UCSD-AML1 (cell line): ENCODE measurements at regions not wholly inside any gene's neighbourhood (a gene's known extent, or its start where the extent isn't known, plus 50 kb on each side); places are given as distances from the start of the nearest gene placed in this dataset.

Source experiments
- DNase-seq: peaks from one replicate; lab custom pipeline; 2025; ENCODE audit not compliant: unreplicated experiment; lab: John Stamatoyannopoulos, UW

- DNase-seq, result no peak
These were observed 222.2 kb downstream of the CYP26B1 start for GRCh38 chr2:71925268-71926088.

DNA sequence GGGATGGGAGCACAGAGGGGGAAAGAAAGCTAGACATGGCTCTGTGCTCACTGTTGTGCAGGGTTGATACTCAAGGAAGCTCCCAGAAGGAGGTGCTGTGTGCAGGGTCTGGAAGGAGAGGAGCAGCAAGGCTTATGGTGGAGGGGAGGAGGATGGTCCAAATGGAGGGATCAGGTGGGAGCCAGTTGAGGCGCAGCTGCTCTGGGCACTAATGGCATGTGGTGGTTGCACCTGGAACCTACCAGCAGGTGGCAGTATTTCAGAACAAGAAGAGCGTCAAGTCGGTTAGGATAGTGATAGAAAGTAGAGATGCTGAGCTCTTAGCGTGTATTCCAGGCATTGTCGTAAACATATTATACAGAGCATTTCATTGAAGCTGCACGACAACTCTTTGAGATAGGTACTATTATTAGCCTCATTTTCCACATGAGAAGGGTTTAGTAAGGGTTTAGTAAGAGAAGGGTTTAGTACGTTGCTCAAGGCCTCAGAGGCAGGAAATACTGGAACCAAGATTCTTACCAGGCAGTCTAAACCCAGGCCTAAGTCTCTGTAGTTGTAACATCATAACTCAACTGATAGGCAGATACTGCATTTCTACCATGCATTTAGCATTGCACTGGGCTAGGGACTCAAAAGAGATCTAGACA, 223.7 kb downstream of the CYP26B1 start:
- peak; percentile 45 for DNase-seq

GRCh38 chr2:71923143-71923525, 224.5 kb downstream of the CYP26B1 start:
- no peak for DNase-seq

GRCh38 chr2:71922499-71923142, 225.0 kb downstream of the CYP26B1 start:
- DNase-seq, result no peak

DNA sequence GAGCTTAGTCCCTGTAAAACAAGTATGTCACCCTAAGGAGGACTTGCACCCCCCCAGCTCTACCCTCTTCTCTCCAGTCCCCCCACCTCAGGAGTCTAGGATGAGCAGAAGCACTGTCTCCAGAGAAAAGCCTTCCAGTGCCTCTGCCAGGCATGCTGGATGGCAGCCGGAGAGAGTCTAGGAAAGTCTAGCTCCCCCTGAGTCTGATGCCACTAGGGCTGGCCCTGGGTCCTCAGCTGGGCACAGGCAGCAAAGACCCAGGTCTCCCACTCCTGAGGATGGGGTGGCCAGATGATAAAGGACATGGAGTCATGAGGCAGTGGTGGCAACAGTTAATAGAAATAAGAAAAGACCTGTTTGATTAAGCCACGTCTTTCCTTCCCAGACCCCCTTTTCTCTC, 225.6 kb downstream of the CYP26B1 start:
- no peak for DNase-seq

DNA sequence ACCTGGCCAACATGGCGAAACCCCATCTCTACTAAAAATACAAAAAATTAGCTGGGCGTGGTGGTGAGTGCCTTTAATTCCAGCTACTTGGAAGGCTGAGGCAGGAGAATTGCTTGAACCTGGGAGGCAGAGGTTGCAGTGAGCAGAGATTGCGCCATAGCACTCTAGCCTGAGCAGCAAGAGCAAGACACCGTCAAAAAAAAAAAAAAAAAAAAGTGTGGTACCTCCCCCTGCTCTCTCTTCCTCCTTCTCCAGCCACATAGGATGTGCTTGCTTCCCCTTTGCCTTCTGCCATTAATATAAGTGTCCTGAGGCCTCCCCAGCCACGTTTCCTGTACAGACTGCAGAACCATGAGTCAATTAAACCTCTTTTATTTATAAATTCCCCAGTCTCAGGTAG, 226.8 kb downstream of the CYP26B1 start:
- DNase-seq, result peak; percentile 28

DNA sequence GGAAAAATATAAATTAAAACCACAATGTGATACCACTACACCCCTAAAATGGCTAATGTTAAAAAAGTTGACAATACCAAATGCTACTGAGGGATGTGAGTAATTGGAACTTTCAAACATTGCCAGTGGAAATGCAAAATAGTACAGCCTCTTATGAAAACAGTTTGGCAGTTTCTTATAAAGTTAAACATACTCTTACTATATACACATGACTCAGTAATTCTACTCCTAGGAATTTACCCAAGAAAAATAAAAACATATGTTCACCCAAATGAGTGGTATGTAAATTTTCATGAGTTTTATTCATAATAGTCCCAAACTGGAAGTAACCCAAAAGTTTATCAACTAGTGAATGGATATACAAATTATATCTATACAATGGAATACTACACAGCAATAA, 228.0 kb downstream of the CYP26B1 start:
- DNase-seq, result no peak

DNA sequence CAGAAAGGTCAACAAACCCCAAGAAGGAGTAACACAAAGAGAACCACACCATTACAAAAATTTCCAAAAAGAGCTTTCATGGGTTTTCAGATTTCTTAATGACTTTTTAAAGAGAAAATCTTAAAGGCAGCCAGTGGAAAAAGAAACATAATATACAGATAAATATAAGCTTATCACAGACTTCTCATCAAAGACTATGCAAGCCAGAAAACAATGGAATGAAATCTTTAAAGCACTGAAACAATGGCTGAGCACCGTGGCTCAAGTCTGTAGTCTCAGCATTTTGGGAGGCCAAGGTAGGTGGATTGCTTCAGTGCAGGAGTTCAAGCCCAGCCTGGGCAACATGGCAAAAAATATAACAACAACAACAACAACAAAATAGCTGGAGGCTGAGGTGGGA, 237.4 kb downstream of the CYP26B1 start:
- DNase-seq, result no peak

GRCh38 chr2:71908798-71909197, 238.9 kb downstream of the CYP26B1 start:
- DNase-seq, result no peak

DNA sequence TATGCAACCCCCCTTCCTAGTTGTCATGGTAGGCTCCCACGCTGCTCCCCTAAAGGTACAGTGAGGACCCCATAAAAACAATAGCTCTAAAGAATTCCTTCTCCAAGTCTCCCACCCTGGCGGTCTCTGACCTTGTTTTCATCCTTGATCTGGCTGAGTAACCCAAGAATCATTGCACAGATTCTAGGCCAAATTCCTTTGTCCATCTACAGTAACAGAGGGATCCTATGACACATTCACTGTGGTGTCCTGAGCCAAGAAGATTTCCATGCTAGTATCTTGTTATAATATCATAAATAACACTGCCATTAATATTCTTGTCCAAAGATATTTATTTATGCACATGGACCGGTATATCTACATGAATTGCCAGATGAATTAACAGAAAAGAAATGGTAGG, 240.2 kb downstream of the CYP26B1 start:
- no peak for DNase-seq

- no peak for DNase-seq
These were observed 241.2 kb downstream of the CYP26B1 start for GRCh38 chr2:71906357-71906973.

DNA sequence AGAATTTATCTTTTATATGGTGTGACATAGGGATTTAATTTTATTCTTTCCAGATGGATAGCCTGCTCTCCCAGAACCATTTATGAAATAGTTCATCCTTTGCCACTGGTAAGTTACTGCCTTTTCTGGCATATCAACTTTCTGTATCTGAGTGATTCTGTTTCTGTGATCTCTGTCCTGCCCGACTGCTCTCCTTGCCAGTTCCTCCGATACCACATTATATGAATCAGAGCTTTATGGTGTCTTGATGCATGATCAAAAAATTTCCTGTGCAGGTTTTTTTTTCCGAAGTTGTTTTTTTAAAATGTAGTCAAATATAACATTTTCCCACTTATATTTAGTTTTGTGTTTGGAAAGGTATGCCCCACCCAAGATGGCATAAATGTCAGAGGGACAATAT, 242.5 kb downstream of the CYP26B1 start:
- no peak for DNase-seq

DNA sequence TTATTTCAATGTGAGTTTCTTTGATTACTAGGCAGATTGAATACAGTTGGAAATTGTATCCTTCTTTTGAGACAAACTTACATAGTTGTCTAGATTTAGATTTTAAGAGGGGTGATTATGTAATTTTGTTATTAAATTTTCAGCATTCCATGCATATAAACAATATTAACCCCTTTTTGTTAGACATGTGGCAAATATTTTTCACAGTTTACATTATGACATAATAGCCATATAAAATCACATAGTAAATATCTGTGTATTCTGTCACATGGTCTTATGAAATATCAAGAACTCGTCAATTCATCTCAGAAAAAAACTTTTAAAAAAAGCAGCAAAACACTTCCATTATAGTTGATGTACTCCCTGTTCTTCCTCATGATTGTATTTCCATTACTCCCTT, 243.8 kb downstream of the CYP26B1 start:
- no peak for DNase-seq

GRCh38 chr2:71901466-71901865, 246.2 kb downstream of the CYP26B1 start:
- DNase-seq, result no peak

- no peak for DNase-seq
These were observed 248.6 kb downstream of the CYP26B1 start for GRCh38 chr2:71898851-71899681.

GRCh38 chr2:71898375-71898774, 249.3 kb downstream of the CYP26B1 start:
- DNase-seq, result no peak

GRCh38 chr2:71897836-71898235, 249.8 kb downstream of the CYP26B1 start:
- DNase-seq, result no peak

DNA sequence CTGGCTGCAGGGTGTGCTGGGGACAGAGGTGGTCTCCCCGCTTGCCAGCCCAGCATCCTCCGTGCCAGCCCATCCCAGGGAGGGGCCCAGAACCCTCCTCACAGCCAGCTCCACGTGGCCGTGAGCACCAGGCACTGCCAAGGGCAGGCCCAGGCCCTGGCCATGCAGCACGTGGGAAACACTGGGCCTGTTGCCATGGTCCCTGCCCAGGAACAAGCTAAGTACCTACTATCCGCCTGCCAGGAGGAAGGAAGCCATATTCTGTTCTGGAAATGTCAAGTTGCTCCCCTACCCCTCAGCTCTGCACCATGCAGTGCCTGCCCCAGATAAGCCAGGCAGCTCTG, 250.6 kb downstream of the CYP26B1 start:
- no peak for DNase-seq

DNA sequence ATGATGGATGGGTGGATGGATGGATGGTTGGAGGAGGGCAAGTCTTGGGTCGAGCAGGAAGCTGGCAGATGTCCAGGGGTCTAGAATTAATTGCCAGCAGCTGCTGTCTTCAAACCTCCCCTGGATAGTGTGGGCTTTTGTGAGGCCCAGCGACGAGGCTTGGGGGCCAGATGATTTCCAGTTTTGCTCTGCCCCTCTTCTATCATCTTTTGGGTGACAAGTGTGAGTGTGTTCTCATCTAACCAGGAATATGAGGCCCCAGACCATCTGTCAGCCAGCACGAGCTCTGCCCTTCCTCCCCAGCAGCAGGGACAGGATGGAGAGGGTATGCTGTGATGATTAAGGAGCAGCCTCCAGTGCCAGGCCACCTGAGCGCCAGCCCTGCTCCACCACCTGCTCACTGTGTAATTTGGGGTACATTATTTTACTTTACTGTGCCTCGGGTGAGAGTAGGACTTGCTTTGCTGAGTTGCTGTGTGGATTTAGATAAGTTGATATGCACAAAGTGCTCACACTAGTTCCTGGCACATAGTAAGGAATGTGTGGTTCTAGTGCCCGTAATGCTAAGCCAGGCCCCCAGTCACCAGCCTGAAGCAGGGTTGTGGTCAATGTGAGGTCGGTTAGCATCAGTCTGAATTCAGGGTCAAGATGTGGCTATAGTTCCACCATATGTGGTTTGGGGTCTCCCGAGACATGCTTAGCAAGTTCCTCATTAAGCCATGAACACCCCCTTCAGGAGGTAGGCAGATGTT, 251.1 kb downstream of the CYP26B1 start:
- DNase-seq, result no peak
